ENCODE measurements at regions not wholly inside any gene's neighbourhood (a gene's known extent, or its start where the extent isn't known, plus 50 kb on each side); places are given as distances from the start of the nearest gene placed in this dataset.

- H3K27ac Mint-ChIP-seq, result no peak overlapping the region
- H3K36me3 Mint-ChIP-seq (ENCODE audit: low read depth), result no peaks in the 10 kb centered on the region
- CTCF ChIA-PET, result no interaction called here
- H3K4me3 ChIP-seq (ENCODE audit: low read length), result no peak overlapping the region
- DNase-seq (no peak), ATAC-seq (ENCODE audit: poor library complexity) (no peak)
- peaks cover 0 to 10% of the 10 kb centered on the region in 2 experiments for H3K9me3 ChIP-seq (ENCODE audit: control insufficient read depth in 1 of 2, insufficient read depth in 1 of 2, low read length in 2 of 2)
- H3K27me3 Mint-ChIP-seq, result no peaks in the 10 kb centered on the region
- peaks cover 2% of the 10 kb centered on the region for H3K9me3 Mint-ChIP-seq
- H3K4me3 Mint-ChIP-seq, result no peak overlapping the region
- H3K36me3 ChIP-seq (ENCODE audit: insufficient read depth, low read length), result no peaks in the 10 kb centered on the region
- no peaks in the 10 kb centered on the region for H3K4me1 Mint-ChIP-seq (ENCODE audit: low read depth)
- intact Hi-C loops (cut with DNase I, micrococcal nuclease), result no loop called here
- no peak for TF ChIP-seq CTCF (IDR thresholded peaks at IDR 0.05)
- no peaks in the 10 kb centered on the region for H3K4me1 ChIP-seq (ENCODE audit: insufficient read depth, low read length)
- H3K27ac ChIP-seq (ENCODE audit: low read depth in 1 of 2, low read length in 2 of 2), result no peak overlapping the region
- POLR2A ChIA-PET, result no interaction called here
- H3K27me3 ChIP-seq (ENCODE audit: control insufficient read depth in 1 of 2, insufficient read depth in 2 of 2, low read length in 2 of 2), result no peaks in the 10 kb centered on the region
Measured at GRCh38 chr14:81826081-81826480, 292.4 kb upstream of the SEL1L start.

DNA sequence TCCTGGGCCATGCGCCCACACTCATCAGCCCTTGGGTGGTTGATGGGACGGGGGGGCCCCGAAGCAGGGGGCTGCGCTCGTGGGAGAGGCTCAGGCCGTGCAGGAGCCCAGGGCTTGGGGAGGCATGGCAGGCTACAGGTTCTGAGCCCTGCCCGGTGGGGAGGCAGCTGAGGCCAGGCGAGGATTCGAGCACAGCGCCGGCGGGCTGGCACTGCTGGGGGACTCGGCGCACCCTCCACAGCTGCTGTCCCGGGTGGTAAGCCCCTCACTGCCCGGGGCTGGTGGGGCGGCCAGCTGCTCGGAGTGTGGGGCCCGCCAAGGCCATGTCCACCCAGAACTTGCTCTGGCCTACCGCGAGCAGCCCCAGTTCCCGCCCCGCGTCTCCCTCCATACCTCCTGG is 295.8 kb upstream of the SEL1L start:
- DNase-seq (peak in 2 of 14 experiments; percentile 0 to 3), ATAC-seq (ENCODE audit: poor library complexity) (no peak)
- Histone ChIP-seq H3K4me3 (ENCODE audit: low read length) (no peak overlapping the region), H3K4me1 (ENCODE audit: insufficient read depth, low read length) (no peaks in the 10 kb centered on the region), H3K36me3 (ENCODE audit: insufficient read depth, low read length) (no peaks in the 10 kb centered on the region), H3K9me3 (ENCODE audit: control insufficient read depth in 1 of 2, insufficient read depth in 1 of 2, low read length in 2 of 2) (peaks cover 0 to 10% of the 10 kb centered on the region in 2 experiments), H3K27ac (ENCODE audit: low read depth in 1 of 2, low read length in 2 of 2) (no peak overlapping the region), H3K27me3 (ENCODE audit: control insufficient read depth in 1 of 2, insufficient read depth in 2 of 2, low read length in 2 of 2) (peaks cover 0 to 2% of the 10 kb centered on the region in 2 experiments)
- H3K4me3 Mint-ChIP-seq, result no peak overlapping the region
- CTCF ChIA-PET, result no interaction called here
- H3K27me3 Mint-ChIP-seq, result no peaks in the 10 kb centered on the region
- POLR2A ChIA-PET, result no interaction called here
- H3K27ac Mint-ChIP-seq, result no peak overlapping the region
- no peak for TF ChIP-seq CTCF (IDR thresholded peaks at IDR 0.05)
- intact Hi-C loops (cut with DNase I, micrococcal nuclease), result no loop called here
- H3K4me1 Mint-ChIP-seq (ENCODE audit: low read depth), result no peaks in the 10 kb centered on the region
- H3K36me3 Mint-ChIP-seq (ENCODE audit: low read depth), result no peaks in the 10 kb centered on the region
- H3K9me3 Mint-ChIP-seq, result no peaks in the 10 kb centered on the region

GRCh38 chr14:81831128-81831820 is 297.6 kb upstream of the SEL1L start:
- Mint-ChIP-seq H3K4me3 (no peak overlapping the region), H3K9me3 (no peaks in the 10 kb centered on the region), H3K4me1 (ENCODE audit: low read depth) (no peaks in the 10 kb centered on the region), H3K27ac (no peak overlapping the region), H3K27me3 (no peaks in the 10 kb centered on the region), H3K36me3 (ENCODE audit: low read depth) (no peaks in the 10 kb centered on the region)
- Histone ChIP-seq H3K4me3 (ENCODE audit: low read length) (no peak overlapping the region), H3K9me3 (ENCODE audit: control insufficient read depth in 1 of 2, insufficient read depth in 1 of 2, low read length in 2 of 2) (peaks cover 7 to 12% of the 10 kb centered on the region in 2 experiments), H3K27ac (ENCODE audit: low read depth in 1 of 2, low read length in 2 of 2) (no peak overlapping the region), H3K4me1 (ENCODE audit: insufficient read depth, low read length) (no peaks in the 10 kb centered on the region), H3K36me3 (ENCODE audit: insufficient read depth, low read length) (no peaks in the 10 kb centered on the region), H3K27me3 (ENCODE audit: control insufficient read depth in 1 of 2, insufficient read depth in 2 of 2, low read length in 2 of 2) (peaks cover 0 to 2% of the 10 kb centered on the region in 2 experiments)
- DNase-seq (no peak), ATAC-seq (ENCODE audit: poor library complexity) (no peak)
- CTCF ChIA-PET, result no interaction called here
- intact Hi-C loops (cut with DNase I, micrococcal nuclease), result no loop called here
- TF ChIP-seq CTCF (IDR thresholded peaks at IDR 0.05), result no peak
- POLR2A ChIA-PET, result no interaction called here

All from CD4-positive, alpha-beta T cell (primary cell).